AG10803 (cell line): ENCODE measurements at regions not wholly inside any gene's neighbourhood (a gene's known extent, or its start where the extent isn't known, plus 50 kb on each side); places are given as distances from the start of the nearest gene placed in this dataset.
"Not testable (repeated sequence)": the region's sequence is repeated elsewhere in the genome, so short reads cannot be mapped to it uniquely, and the experiment has no call there.

Source experiments
- DNase-seq: peaks from one replicate; pipeline ENCODE4 v3.0.0; 2010; ENCODE audit warnings: low read depth
- H3K4me3 ChIP-seq: 2 replicates; pipeline ENCODE4 v1.5.1; 2011; ENCODE audit warnings: mild to moderate bottlenecking, low read length, control low read depth
- CTCF ChIP-seq: conservative IDR thresholded peaks from 2 replicates; pipeline ENCODE4 v1.5.1; 2011; ENCODE audit warnings: mild to moderate bottlenecking, low read length, control low read depth, inconsistent platforms

GRCh38 chr18:35836932-35837331, 135.5 kb upstream of the RMP24 start:
- H3K4me3 ChIP-seq, result no peak overlapping the region
- no peak for DNase-seq
- TF ChIP-seq CTCF, result no peak

GRCh38 chr18:35837922-35838496, 134.5 kb upstream of the RMP24 start:
- H3K4me3 ChIP-seq, result no peak overlapping the region
- TF ChIP-seq CTCF, result no peak
- DNase-seq, result no peak

GRCh38 chr18:35841283-35841682, 131.2 kb upstream of the RMP24 start:
- TF ChIP-seq CTCF, result no peak
- H3K4me3 ChIP-seq, result no peak overlapping the region
- DNase-seq, result no peak

GRCh38 chr18:35842536-35842935, 129.9 kb upstream of the RMP24 start:
- no peak overlapping the region for H3K4me3 ChIP-seq
- no peak for DNase-seq
- no peak for TF ChIP-seq CTCF

GRCh38 chr18:35848321-35848720, 124.2 kb upstream of the RMP24 start:
- DNase-seq, H3K4me3 ChIP-seq: not testable (repeated sequence)

- DNase-seq, H3K4me3 ChIP-seq: not testable (repeated sequence)
Observed at GRCh38 chr18:35849241-35849640, 123.2 kb upstream of the RMP24 start.

- H3K4me3 ChIP-seq, result no peak overlapping the region
- DNase-seq, result no peak
- no peak for TF ChIP-seq CTCF
Observed at GRCh38 chr18:35851286-35851970, 121.1 kb upstream of the RMP24 start.

- DNase-seq, result no peak
- TF ChIP-seq CTCF, result no peak
Observed at GRCh38 chr18:35852786-35853185, 119.7 kb upstream of the RMP24 start.

More at GRCh38 chr18:35852786-35853185, 119.7 kb upstream of the RMP24 start:
- H3K4me3 ChIP-seq, result no peak overlapping the region
